Stimulated activated naive CD8-positive, alpha-beta T cell treated with anti-CD3 and anti-CD28 coated beads, Interleukin-15, Interleukin-2, amounts not matched to agents 100 ng/mL and 50 ng/mL, for 24 hours (primary cell): ENCODE measurements at regions not wholly inside any gene's neighbourhood (a gene's known extent, or its start where the extent isn't known, plus 50 kb on each side); places are given as distances from the start of the nearest gene placed in this dataset.
"Not testable (repeated sequence)": the region's sequence is repeated elsewhere in the genome, so short reads cannot be mapped to it uniquely, and the experiment has no call there.

Source experiments
- H3K27ac Mint-ChIP-seq: one replicate; pipeline ENCODE4 v1.8.0; 2021; ENCODE audit warnings: mild to moderate bottlenecking, mixed read lengths
- H3K27me3 Mint-ChIP-seq: one replicate; pipeline ENCODE4 v1.8.0; 2021; ENCODE audit warnings: mixed read lengths
- H3K36me3 Mint-ChIP-seq: one replicate; pipeline ENCODE4 v1.8.0; 2021; ENCODE audit warnings: low read depth, mixed read lengths
- H3K4me1 Mint-ChIP-seq: one replicate; pipeline ENCODE4 v1.8.0; 2021; ENCODE audit warnings: low read depth, mixed read lengths
- H3K4me3 Mint-ChIP-seq: one replicate; pipeline ENCODE4 v1.8.0; 2021; ENCODE audit warnings: mild to moderate bottlenecking, mixed read lengths
- H3K9me3 Mint-ChIP-seq: one replicate; pipeline ENCODE4 v1.8.0; 2021; ENCODE audit warnings: mixed read lengths

GRCh38 chr1:234836776-234837357 is 226.9 kb upstream of the IRF2BP2 start:
- Mint-ChIP-seq H3K27me3 (no peaks in the 10 kb centered on the region), H3K4me1 (peaks cover 30% of the 10 kb centered on the region), H3K9me3 (no peaks in the 10 kb centered on the region)

GRCh38 chr1:234836045-234836681 is 226.2 kb upstream of the IRF2BP2 start:
- Mint-ChIP-seq H3K27me3 (no peaks in the 10 kb centered on the region), H3K27ac (no peak overlapping the region), H3K4me1 (peaks cover 23% of the 10 kb centered on the region), H3K4me3 (no peak overlapping the region), H3K36me3 (no peaks in the 10 kb centered on the region), H3K9me3 (no peaks in the 10 kb centered on the region)

More at GRCh38 chr1:234836776-234837357, 226.9 kb upstream of the IRF2BP2 start:
- Mint-ChIP-seq H3K36me3 (no peaks in the 10 kb centered on the region), H3K27ac (no peak overlapping the region), H3K4me3 (no peak overlapping the region)

GRCh38 chr1:234835239-234835638 is 225.3 kb upstream of the IRF2BP2 start:
- H3K36me3 Mint-ChIP-seq = no peaks in the 10 kb centered on the region
- H3K9me3 Mint-ChIP-seq = no peaks in the 10 kb centered on the region
- no peak overlapping the region for H3K4me3 Mint-ChIP-seq
- H3K4me1 Mint-ChIP-seq = peaks cover 14% of the 10 kb centered on the region
- no peaks in the 10 kb centered on the region for H3K27me3 Mint-ChIP-seq
- no peak overlapping the region for H3K27ac Mint-ChIP-seq

- Mint-ChIP-seq H3K27me3 (no peaks in the 10 kb centered on the region), H3K27ac (no peak overlapping the region), H3K36me3 (no peaks in the 10 kb centered on the region), H3K4me3 (no peak overlapping the region), H3K4me1 (peaks cover 16% of the 10 kb centered on the region), H3K9me3 (no peaks in the 10 kb centered on the region)
These were observed 223.7 kb upstream of the IRF2BP2 start for GRCh38 chr1:234833646-234834045.

GRCh38 chr1:234833118-234833517 is 223.1 kb upstream of the IRF2BP2 start:
- Mint-ChIP-seq H3K9me3 (no peaks in the 10 kb centered on the region), H3K27ac (no peak overlapping the region), H3K4me3 (no peak overlapping the region), H3K4me1 (peaks cover 12% of the 10 kb centered on the region), H3K36me3 (no peaks in the 10 kb centered on the region), H3K27me3 (no peaks in the 10 kb centered on the region)

GRCh38 chr1:234827656-234828055 is 217.7 kb upstream of the IRF2BP2 start:
- Mint-ChIP-seq H3K9me3 (no peaks in the 10 kb centered on the region), H3K27ac (no peak overlapping the region), H3K4me1 (peaks cover 6% of the 10 kb centered on the region), H3K4me3 (no peak overlapping the region), H3K27me3 (no peaks in the 10 kb centered on the region), H3K36me3 (no peaks in the 10 kb centered on the region)

GRCh38 chr1:234827181-234827580 is 217.2 kb upstream of the IRF2BP2 start:
- H3K4me3 Mint-ChIP-seq = no peak overlapping the region
- H3K27ac Mint-ChIP-seq = no peak overlapping the region
- no peaks in the 10 kb centered on the region for H3K27me3 Mint-ChIP-seq
- H3K9me3 Mint-ChIP-seq = no peaks in the 10 kb centered on the region
- peaks cover 6% of the 10 kb centered on the region for H3K4me1 Mint-ChIP-seq
- no peaks in the 10 kb centered on the region for H3K36me3 Mint-ChIP-seq

- Mint-ChIP-seq H3K36me3 (no peaks in the 10 kb centered on the region), H3K4me1 (peaks cover 6% of the 10 kb centered on the region), H3K4me3 (no peak overlapping the region), H3K27ac (no peak overlapping the region), H3K27me3 (no peaks in the 10 kb centered on the region), H3K9me3 (no peaks in the 10 kb centered on the region)
These were observed 216.4 kb upstream of the IRF2BP2 start for GRCh38 chr1:234826352-234826751.

GRCh38 chr1:234825498-234826165 is 215.7 kb upstream of the IRF2BP2 start:
- no peaks in the 10 kb centered on the region for H3K36me3 Mint-ChIP-seq
- peak overlapping the region; percentile 42 for H3K27ac Mint-ChIP-seq
- H3K9me3 Mint-ChIP-seq = no peaks in the 10 kb centered on the region
- H3K4me3 Mint-ChIP-seq = no peak overlapping the region
- no peaks in the 10 kb centered on the region for H3K27me3 Mint-ChIP-seq
- H3K4me1 Mint-ChIP-seq = peaks cover 6% of the 10 kb centered on the region

GRCh38 chr1:234824836-234825235 is 214.9 kb upstream of the IRF2BP2 start:
- H3K4me1 Mint-ChIP-seq, H3K4me3 Mint-ChIP-seq, H3K36me3 Mint-ChIP-seq, H3K27me3 Mint-ChIP-seq, H3K9me3 Mint-ChIP-seq, H3K27ac Mint-ChIP-seq: not testable (repeated sequence)

- Mint-ChIP-seq H3K27me3 (no peaks in the 10 kb centered on the region), H3K4me1 (no peaks in the 10 kb centered on the region), H3K4me3 (no peak overlapping the region), H3K36me3 (no peaks in the 10 kb centered on the region), H3K27ac (no peak overlapping the region), H3K9me3 (no peaks in the 10 kb centered on the region)
These were observed 213.5 kb upstream of the IRF2BP2 start for GRCh38 chr1:234823191-234824176.

- no peak overlapping the region for H3K27ac Mint-ChIP-seq
These were observed 211.9 kb upstream of the IRF2BP2 start for GRCh38 chr1:234821840-234822239.

GRCh38 chr1:234820597-234820996 is 210.6 kb upstream of the IRF2BP2 start:
- Mint-ChIP-seq H3K27me3 (no peaks in the 10 kb centered on the region), H3K9me3 (no peaks in the 10 kb centered on the region), H3K4me3 (no peak overlapping the region), H3K4me1 (no peaks in the 10 kb centered on the region), H3K27ac (peak overlapping the region; percentile 3), H3K36me3 (no peaks in the 10 kb centered on the region)

More at GRCh38 chr1:234821840-234822239, 211.9 kb upstream of the IRF2BP2 start:
- Mint-ChIP-seq H3K27me3 (no peaks in the 10 kb centered on the region), H3K4me3 (no peak overlapping the region), H3K9me3 (no peaks in the 10 kb centered on the region), H3K36me3 (no peaks in the 10 kb centered on the region), H3K4me1 (no peaks in the 10 kb centered on the region)

- not testable (repeated sequence) for H3K27ac Mint-ChIP-seq, H3K9me3 Mint-ChIP-seq, H3K4me1 Mint-ChIP-seq, H3K4me3 Mint-ChIP-seq, H3K36me3 Mint-ChIP-seq, H3K27me3 Mint-ChIP-seq
These were observed 209.9 kb upstream of the IRF2BP2 start for GRCh38 chr1:234819845-234820244.

GRCh38 chr1:234818040-234818387 is 208.0 kb upstream of the IRF2BP2 start:
- H3K9me3 Mint-ChIP-seq, H3K27me3 Mint-ChIP-seq, H3K36me3 Mint-ChIP-seq, H3K4me1 Mint-ChIP-seq, H3K27ac Mint-ChIP-seq, H3K4me3 Mint-ChIP-seq: not testable (repeated sequence)
